GM21447 (cell line): ENCODE measurements at regions not wholly inside any gene's neighbourhood (a gene's known extent, or its start where the extent isn't known, plus 50 kb on each side); places are given as distances from the start of the nearest gene placed in this dataset.

Experiments used
- ATAC-seq: cut with Tn5 transposase; IDR thresholded peaks from one replicate; pipeline ENCODE4 v1.9.1; 2021; ENCODE audit not compliant: unreplicated experiment

GRCh38 chr2:42848726-42849290 is 56.4 kb upstream of the HAAO start:
- ATAC-seq, result no peak

- ATAC-seq, result no peak
These were observed 55.9 kb upstream of the HAAO start for GRCh38 chr2:42848265-42848664.

GRCh38 chr2:42847596-42848151 is 55.3 kb upstream of the HAAO start:
- no peak for ATAC-seq

GRCh38 chr2:42846932-42847595 is 54.7 kb upstream of the HAAO start:
- no peak for ATAC-seq

- ATAC-seq, result no peak
These were observed 53.6 kb upstream of the HAAO start for GRCh38 chr2:42846026-42846425.

GRCh38 chr2:42844901-42845821 is 52.8 kb upstream of the HAAO start:
- no peak for ATAC-seq

- no peak for ATAC-seq
These were observed 52.0 kb upstream of the HAAO start for GRCh38 chr2:42844366-42844765.

- ATAC-seq, result no peak
These were observed 51.2 kb upstream of the HAAO start for GRCh38 chr2:42843611-42844010.

GRCh38 chr2:42843131-42843530 is 50.7 kb upstream of the HAAO start:
- ATAC-seq, result no peak

GRCh38 chr2:42842466-42842865 is 50.1 kb upstream of the HAAO start:
- ATAC-seq, result no peak
